Endothelial cell of umbilical vein (primary cell): ENCODE measurements at regions not wholly inside any gene's neighbourhood (a gene's known extent, or its start where the extent isn't known, plus 50 kb on each side); places are given as distances from the start of the nearest gene placed in this dataset.

Source experiments
- BruUV-seq: library from RNA; stranded (reverse); fragments of 400-500 nt; replicated peaks from 2 replicates; lab custom pipeline; 2021; lab: Mats Ljungman, UMichigan
- CTCF ChIA-PET: fragments of 300-600, 350-600 bp; sonication (Branson Sonifier 250); formaldehyde crosslinking; loops from one replicate; lab custom pipeline; 2021; ENCODE audit warnings: antibody characterized with exemption, inconsistent platforms; lab: Charles Lee
- POLR2A ChIA-PET: fragments of 300-600, 350-600 bp; sonication (Branson Sonifier 250); formaldehyde crosslinking; loops from one replicate; lab custom pipeline; 2021; ENCODE audit warnings: antibody characterized with exemption, inconsistent platforms; lab: Charles Lee
- DNase-seq: peaks from one replicate; pipeline ENCODE4 v3.0.0-alpha.2; 2011; ENCODE audit warnings: low read depth, low spot score
- FAIRE-seq: peaks from 2 replicates; lab custom pipeline; 2011; peaks lifted over from hg19 to GRCh38; lab: Jason Lieb, UNC
- H2AFZ ChIP-seq: 2 replicates; pipeline ENCODE4 v1.6.0; 2012; ENCODE audit warnings: low read depth, low read length, control low read depth, inconsistent platforms
- H3K27ac ChIP-seq: 2 replicates; pipeline ENCODE4 v1.5.1; 2011; ENCODE audit warnings: low read depth, mild to moderate bottlenecking, control low read depth, low read length, moderate library complexity; ENCODE audit not compliant: insufficient read depth
- H3K27me3 ChIP-seq, 2 experiments: 2 replicates each; pipeline versions ENCODE4 v1.6.0 to v1.6.1; 2011; ENCODE audit warnings: low read length in 2 of 2, mixed read lengths in 1 of 2; ENCODE audit not compliant: control insufficient read depth in 2 of 2, insufficient read depth in 2 of 2
- H3K36me3 ChIP-seq, 2 experiments: 2 replicates in 1 of 2; 3 replicates in 1 of 2; pipeline ENCODE4 v1.5.1; 2011; ENCODE audit warnings: low read length in 2 of 2, mild to moderate bottlenecking in 1 of 2, moderate library complexity in 1 of 2; ENCODE audit not compliant: control insufficient read depth in 2 of 2, insufficient read depth in 2 of 2; ENCODE audit errors: extremely low read depth in 1 of 2
- H3K4me1 ChIP-seq: 3 replicates; pipeline ENCODE4 v1.5.1; 2011; ENCODE audit warnings: mild to moderate bottlenecking, low read length; ENCODE audit not compliant: control insufficient read depth, insufficient read depth; ENCODE audit errors: extremely low read depth
- H3K4me2 ChIP-seq: 2 replicates; pipeline ENCODE4 v1.6.1; 2011; ENCODE audit warnings: low read length, control low read depth, mixed read lengths; ENCODE audit not compliant: insufficient read depth
- H3K4me3 ChIP-seq, 3 experiments: fragments of 200-600 bp in 1 of 3; sonication (generic), shearing (Covaris generic) in 1 of 3; replicated peaks in 1 of 3; 2 replicates each; pipeline ENCODE4 v1.5.1; 2011 to 2016; ENCODE audit warnings: control low read depth in 3 of 3, low read length in 3 of 3, mild to moderate bottlenecking in 2 of 3, inconsistent platforms in 1 of 3, low read depth in 1 of 3, moderate library complexity in 1 of 3; ENCODE audit not compliant: insufficient read depth in 1 of 3
- H3K79me2 ChIP-seq: 2 replicates; pipeline ENCODE4 v1.6.0; 2012; ENCODE audit warnings: low read length, inconsistent platforms; ENCODE audit not compliant: control insufficient read depth, insufficient read depth
- H3K9ac ChIP-seq: replicated peaks from 2 replicates; pipeline ENCODE3; 2011; ENCODE audit warnings: low read length, control low read depth; ENCODE audit not compliant: insufficient read depth; ENCODE audit errors: extremely low read depth
- H3K9me1 ChIP-seq: replicated peaks from 3 replicates; pipeline ENCODE4 v1.6.0; 2011; ENCODE audit warnings: mild to moderate bottlenecking, low read length; ENCODE audit not compliant: control insufficient read depth, insufficient read depth; ENCODE audit errors: extremely low read depth
- H3K9me3 ChIP-seq: replicated peaks from 2 replicates; pipeline ENCODE4 v1.5.1; 2012; ENCODE audit warnings: low read length, inconsistent platforms; ENCODE audit not compliant: control insufficient read depth, insufficient read depth
- H4K20me1 ChIP-seq: replicated peaks from 2 replicates; pipeline ENCODE3; 2011; ENCODE audit warnings: mild to moderate bottlenecking, low read length; ENCODE audit not compliant: control insufficient read depth, insufficient read depth; ENCODE audit errors: extremely low read depth
- CTCF ChIP-seq, 2 donors: IDR thresholded peaks; 1 replicate in 1 of 2; 2 replicates in 1 of 2; pipeline ENCODE4 v1.5.1; 2011; ENCODE audit warnings: low read length in 2 of 2, mild to moderate bottlenecking in 2 of 2, moderate library complexity in 2 of 2, control low read depth in 1 of 2, inconsistent platforms in 1 of 2, low read depth in 1 of 2; ENCODE audit not compliant: insufficient read depth in 1 of 2; ENCODE audit errors: extremely low read depth in 1 of 2
- MYC ChIP-seq: IDR thresholded peaks from one replicate; pipeline ENCODE4 v1.6.1; 2011; ENCODE audit warnings: mild to moderate bottlenecking, low read depth, low read length
- POLR2AphosphoS5 ChIP-seq: IDR thresholded peaks from 2 replicates; pipeline ENCODE4 v1.6.1; 2012; ENCODE audit warnings: low read depth, mild to moderate bottlenecking, control low read depth, low read length, moderate library complexity; ENCODE audit not compliant: insufficient read depth
- dilution Hi-C: fragments of 300-500 bp; cut with MboI; formaldehyde crosslinking; loops from one replicate; pipeline ENCODE4 v1.15.0; 2019; ENCODE audit warnings: low sequenced_read_pairs; ENCODE audit not compliant: extremely low pct_ligation_motif_present
- intact Hi-C: fragments of 100-400 bp; cut with micrococcal nuclease; formaldehyde crosslinking; loops from one replicate; pipeline ENCODE4 v1.10.0; 2022

GRCh38 chr15:87368511-87368910 is 888.0 kb downstream of the NTRK3 start:
- CTCF ChIA-PET = no interaction called here
- no peaks in the 10 kb centered on the region for H3K9me1 ChIP-seq
- no peak overlapping the region for H3K4me2 ChIP-seq
- peaks cover 6% of the 10 kb centered on the region for H3K9me3 ChIP-seq
- dilution Hi-C loops = no loop called here
- H3K79me2 ChIP-seq = no peaks in the 10 kb centered on the region
- no peaks in the 10 kb centered on the region for H4K20me1 ChIP-seq
- FAIRE-seq (no peak), DNase-seq (no peak)
- TF ChIP-seq MYC (no peak), POLR2AphosphoS5 (no peak)
- H3K36me3 ChIP-seq = no peaks in the 10 kb centered on the region
- H2AFZ ChIP-seq = no peak overlapping the region
- POLR2A ChIA-PET = no interaction called here
- H3K27ac ChIP-seq = no peak overlapping the region
- H3K4me3 ChIP-seq = no peak overlapping the region
- no TSS peak for BruUV-seq
- H3K9ac ChIP-seq = no peak overlapping the region
- H3K27me3 ChIP-seq = no peaks in the 10 kb centered on the region
- H3K4me1 ChIP-seq = no peaks in the 10 kb centered on the region
- intact Hi-C loops = no loop called here

- intact Hi-C loops (no loop called here), dilution Hi-C loops (no loop called here)
- H2AFZ ChIP-seq = no peak overlapping the region
- POLR2A ChIA-PET = no interaction called here
- H3K9me3 ChIP-seq = peaks cover 6% of the 10 kb centered on the region
- H3K9me1 ChIP-seq = no peaks in the 10 kb centered on the region
- H3K27ac ChIP-seq = no peak overlapping the region
- no peak for TF ChIP-seq CTCF (IDR thresholded peaks at IDR 0.05; ENCODE audit: extremely low read depth in 1 of 2, insufficient read depth in 1 of 2, low read depth in 1 of 2, low read length in 2 of 2)
- H3K4me2 ChIP-seq = no peak overlapping the region
- BruUV-seq = no TSS peak
- no peaks in the 10 kb centered on the region for H3K79me2 ChIP-seq
- no peaks in the 10 kb centered on the region for H3K4me1 ChIP-seq
- CTCF ChIA-PET = no interaction called here
- H3K27me3 ChIP-seq = no peaks in the 10 kb centered on the region
- FAIRE-seq (no peak), DNase-seq (no peak)
- no peaks in the 10 kb centered on the region for H3K36me3 ChIP-seq
- no peak overlapping the region for H3K4me3 ChIP-seq
- no peak overlapping the region for H3K9ac ChIP-seq
- no peaks in the 10 kb centered on the region for H4K20me1 ChIP-seq
These were observed 891.4 kb downstream of the NTRK3 start for GRCh38 chr15:87365186-87365585.
